Progenitor cell of endocrine pancreas (in vitro differentiated cells): ENCODE measurements at regions not wholly inside any gene's neighbourhood (a gene's known extent, or its start where the extent isn't known, plus 50 kb on each side); places are given as distances from the start of the nearest gene placed in this dataset.

ENCODE experiments used
- DNase-seq: peaks from one replicate; pipeline ENCODE4 v3.0.0; 2021; ENCODE audit warnings: low spot score; ENCODE audit not compliant: unreplicated experiment
- H3K27ac Mint-ChIP-seq: 2 replicates; pipeline ENCODE4 v1.8.0; 2021; ENCODE audit warnings: mild to moderate bottlenecking, moderate library complexity, mixed read lengths
- H3K27me3 Mint-ChIP-seq: 2 replicates; pipeline ENCODE4 v1.8.0; 2021; ENCODE audit warnings: mixed read lengths
- H3K36me3 Mint-ChIP-seq: 2 replicates; pipeline ENCODE4 v1.8.0; 2022; ENCODE audit warnings: mixed read lengths; ENCODE audit not compliant: insufficient read depth
- H3K4me1 Mint-ChIP-seq: 2 replicates; pipeline ENCODE4 v1.8.0; 2021; ENCODE audit warnings: low read depth, mixed read lengths
- H3K4me3 Mint-ChIP-seq: 2 replicates; pipeline ENCODE4 v1.8.0; 2021; ENCODE audit warnings: low read depth, mild to moderate bottlenecking, moderate library complexity, mixed read lengths
- H3K9me3 Mint-ChIP-seq: 2 replicates; pipeline ENCODE4 v1.8.0; 2021; ENCODE audit warnings: low read depth, mixed read lengths
- CTCF ChIP-seq: fragments of 200-600 bp; sonication (generic); IDR thresholded peaks from one replicate; pipeline ENCODE4 v1.5.0; 2021; ENCODE audit warnings: antibody characterized with exemption, mild to moderate bottlenecking; ENCODE audit not compliant: unreplicated experiment

- no peak for TF ChIP-seq CTCF
- peaks cover 8% of the 10 kb centered on the region for H3K4me1 Mint-ChIP-seq
- H3K27ac Mint-ChIP-seq = no peak overlapping the region
- no peak for DNase-seq
- no peaks in the 10 kb centered on the region for H3K36me3 Mint-ChIP-seq
- H3K27me3 Mint-ChIP-seq = no peaks in the 10 kb centered on the region
- no peaks in the 10 kb centered on the region for H3K9me3 Mint-ChIP-seq
- H3K4me3 Mint-ChIP-seq = no peak overlapping the region
Observed at GRCh38 chr9:11973011-11973410, 720.2 kb upstream of the TYRP1 start.

- Mint-ChIP-seq H3K4me3 (no peak overlapping the region), H3K4me1 (peaks cover 8% of the 10 kb centered on the region), H3K27ac (no peak overlapping the region), H3K36me3 (no peaks in the 10 kb centered on the region), H3K9me3 (no peaks in the 10 kb centered on the region), H3K27me3 (no peaks in the 10 kb centered on the region)
- DNase-seq = no peak
- TF ChIP-seq CTCF = no peak
Observed at GRCh38 chr9:11973511-11973910, 719.7 kb upstream of the TYRP1 start.

- H3K9me3 Mint-ChIP-seq = no peaks in the 10 kb centered on the region
- no peak overlapping the region for H3K4me3 Mint-ChIP-seq
- no peaks in the 10 kb centered on the region for H3K4me1 Mint-ChIP-seq
- no peaks in the 10 kb centered on the region for H3K27me3 Mint-ChIP-seq
- H3K27ac Mint-ChIP-seq = no peak overlapping the region
- DNase-seq = no peak
- no peak for TF ChIP-seq CTCF
- H3K36me3 Mint-ChIP-seq = no peaks in the 10 kb centered on the region
Observed at GRCh38 chr9:11992866-11993265, 700.3 kb upstream of the TYRP1 start.

GRCh38 chr9:12014488-12014887 is 678.7 kb upstream of the TYRP1 start:
- Mint-ChIP-seq H3K27me3 (no peaks in the 10 kb centered on the region), H3K4me1 (no peaks in the 10 kb centered on the region), H3K4me3 (no peak overlapping the region), H3K36me3 (peaks cover 3% of the 10 kb centered on the region), H3K27ac (no peak overlapping the region), H3K9me3 (peaks cover 32% of the 10 kb centered on the region)
- DNase-seq = no peak
- TF ChIP-seq CTCF = no peak

- peaks cover 4% of the 10 kb centered on the region for H3K36me3 Mint-ChIP-seq
- H3K4me3 Mint-ChIP-seq = no peak overlapping the region
- no peak for DNase-seq
- TF ChIP-seq CTCF = no peak
- no peaks in the 10 kb centered on the region for H3K27me3 Mint-ChIP-seq
- peaks cover 8% of the 10 kb centered on the region for H3K4me1 Mint-ChIP-seq
- H3K27ac Mint-ChIP-seq = no peak overlapping the region
- H3K9me3 Mint-ChIP-seq = peaks cover 36% of the 10 kb centered on the region
Observed at GRCh38 chr9:12054235-12054634, 639.0 kb upstream of the TYRP1 start.
